Prostate gland (tissue), 2 donors: ENCODE measurements at regions not wholly inside any gene's neighbourhood (a gene's known extent, or its start where the extent isn't known, plus 50 kb on each side); places are given as distances from the start of the nearest gene placed in this dataset.

Source experiments
- DNase-seq: peaks from one replicate; pipeline ENCODE4 v3.0.0-alpha.2; 2019; ENCODE audit warnings: low spot score
- H3K27ac ChIP-seq, 2 donors: fragments of 200-600 bp; sonication (generic); 2 replicates each; pipeline ENCODE4 v1.5.1; 2017 to 2019
- H3K27me3 ChIP-seq: fragments of 200-600 bp; sonication (generic); replicated peaks from 2 replicates; pipeline ENCODE4 v1.5.1; 2019; ENCODE audit not compliant: insufficient read depth
- H3K36me3 ChIP-seq, 2 donors: fragments of 200-600 bp; sonication (generic); 1 replicate in 1 of 2; 2 replicates in 1 of 2; pipeline versions ENCODE4 v1.5.1 to v1.8.1; 2017 to 2019
- H3K4me1 ChIP-seq: fragments of 200-600 bp; sonication (generic); replicated peaks from 2 replicates; pipeline ENCODE4 v1.5.1; 2019
- H3K4me3 ChIP-seq, 2 donors: fragments of 200-600 bp; sonication (generic); 2 replicates each; pipeline ENCODE4 v1.5.1; 2017 to 2019
- H3K9me3 ChIP-seq: fragments of 200-600 bp; sonication (generic); 2 replicates; pipeline ENCODE4 v1.5.1; 2017
- CTCF ChIP-seq, 4 experiments: fragments of 200-600 bp in 2 of 4; fragments of 450-650 bp in 2 of 4; sonication (generic) in 2 of 4; IDR thresholded peaks; 1 replicate in 3 of 4; 2 replicates in 1 of 4; pipeline ENCODE4 v1.5.1; 2016 to 2019; ENCODE audit warnings: antibody characterized with exemption in 4 of 4, mild to moderate bottlenecking in 2 of 4, moderate library complexity in 2 of 4
- POLR2A ChIP-seq: fragments of 450-650 bp; IDR thresholded peaks from one replicate; pipeline ENCODE4 v1.6.1; 2016; ENCODE audit warnings: antibody characterized with exemption, mild to moderate bottlenecking
- POLR2AphosphoS5 ChIP-seq: sonication (generic); formaldehyde crosslinking; IDR thresholded peaks from one replicate; pipeline ENCODE4 v1.6.1; 2017; ENCODE audit warnings: antibody characterized with exemption
- WGBS: methylation state at CpG from one replicate; pipeline ENCODE4 v1.1.5; 2018; 5-methylcytosine and 5-hydroxymethylcytosine counted together
- intact Hi-C: fragments of 100-400 bp; cut with DNase I; formaldehyde crosslinking; loops from one replicate; pipeline ENCODE4 v1.14.2; 2022

- 91% methylated on average over 18 of the region's 18 CpGs for WGBS
- no peaks in the 10 kb centered on the region for H3K36me3 ChIP-seq
- H3K9me3 ChIP-seq: no peaks in the 10 kb centered on the region
- intact Hi-C loops: no loop called here
- H3K4me3 ChIP-seq: no peak overlapping the region
- no peaks in the 10 kb centered on the region for H3K27me3 ChIP-seq
- TF ChIP-seq POLR2AphosphoS5: no peak
- TF ChIP-seq CTCF (IDR thresholded peaks at IDR 0.05): no peak
- no peak for TF ChIP-seq POLR2A
- H3K27ac ChIP-seq: no peak overlapping the region
- DNase-seq: no peak
- H3K4me1 ChIP-seq: no peaks in the 10 kb centered on the region
Observed at GRCh38 chr14:105844810-105845724, 318.7 kb downstream of the TMEM121 start.

GRCh38 chr14:105845725-105846309 lies 319.4 kb downstream of the TMEM121 start:
- Histone ChIP-seq H3K27ac (no peak overlapping the region), H3K4me3 (no peak overlapping the region), H3K4me1 (no peaks in the 10 kb centered on the region), H3K9me3 (no peaks in the 10 kb centered on the region), H3K36me3 (no peaks in the 10 kb centered on the region), H3K27me3 (no peaks in the 10 kb centered on the region)
- TF ChIP-seq POLR2A (no peak), CTCF (IDR thresholded peaks at IDR 0.05) (no peak), POLR2AphosphoS5 (no peak)
- 79% methylated on average over 10 of the region's 10 CpGs for WGBS
- intact Hi-C loops: no loop called here
- no peak for DNase-seq

GRCh38 chr14:105846312-105846711 lies 319.9 kb downstream of the TMEM121 start:
- no peak overlapping the region for H3K27ac ChIP-seq
- no peak overlapping the region for H3K4me3 ChIP-seq
- no peaks in the 10 kb centered on the region for H3K36me3 ChIP-seq
- DNase-seq: no peak
- no peaks in the 10 kb centered on the region for H3K4me1 ChIP-seq
- WGBS: 78% methylated on average over 5 of the region's 5 CpGs
- H3K27me3 ChIP-seq: no peaks in the 10 kb centered on the region
- TF ChIP-seq CTCF (IDR thresholded peaks at IDR 0.05): no peak
- no peak for TF ChIP-seq POLR2A
- TF ChIP-seq POLR2AphosphoS5: no peak
- intact Hi-C loops: no loop called here
- no peaks in the 10 kb centered on the region for H3K9me3 ChIP-seq

- DNase-seq: no peak
- intact Hi-C loops: no loop called here
Observed at GRCh38 chr14:105847400-105847799, 321.0 kb downstream of the TMEM121 start.

More at GRCh38 chr14:105847400-105847799, 321.0 kb downstream of the TMEM121 start:
- no peaks in the 10 kb centered on the region for H3K4me1 ChIP-seq
- TF ChIP-seq POLR2A (no peak), POLR2AphosphoS5 (no peak), CTCF (IDR thresholded peaks at IDR 0.05) (no peak)
- H3K4me3 ChIP-seq: no peak overlapping the region
- H3K36me3 ChIP-seq: no peaks in the 10 kb centered on the region
- WGBS: 92% methylated on average over 14 of the region's 14 CpGs
- H3K9me3 ChIP-seq: no peaks in the 10 kb centered on the region
- H3K27ac ChIP-seq: no peak overlapping the region
- no peaks in the 10 kb centered on the region for H3K27me3 ChIP-seq
